OCI-LY1 (cell line): ENCODE measurements at regions not wholly inside any gene's neighbourhood (a gene's known extent, or its start where the extent isn't known, plus 50 kb on each side); places are given as distances from the start of the nearest gene placed in this dataset.
"Not testable (repeated sequence)": the region's sequence is repeated elsewhere in the genome, so short reads cannot be mapped to it uniquely, and the experiment has no call there.

Source experiments
- H2AFZ ChIP-seq: fragments of 200-600 bp; sonication (generic), shearing (Covaris generic); 2 replicates; pipeline ENCODE4 v1.6.0; 2014; ENCODE audit warnings: antibody characterized with exemption, mild to moderate bottlenecking, low read length
- H3F3A ChIP-seq: fragments of 200-600 bp; sonication (generic), shearing (Covaris generic); 2 replicates; pipeline ENCODE4 v1.6.0; 2014; ENCODE audit warnings: mild to moderate bottlenecking, antibody characterized with exemption, low read length, moderate library complexity; ENCODE audit not compliant: insufficient read depth
- H3K27ac ChIP-seq: fragments of 200-600 bp; sonication (generic); 2 replicates; pipeline ENCODE4 v1.5.1; 2014; ENCODE audit warnings: low read length, mixed run types, mild to moderate bottlenecking, low read depth; ENCODE audit not compliant: poor library complexity, severe bottlenecking
- H3K27me3 ChIP-seq: fragments of 200-600 bp; sonication (generic); 2 replicates; pipeline ENCODE4 v1.6.0; 2014; ENCODE audit warnings: antibody characterized with exemption, mild to moderate bottlenecking, low read length, moderate library complexity; ENCODE audit not compliant: insufficient read depth
- H3K36me3 ChIP-seq: fragments of 200-600 bp; sonication (generic); 2 replicates; pipeline ENCODE4 v1.6.1; 2014; ENCODE audit warnings: mild to moderate bottlenecking, antibody characterized with exemption, low read length, moderate library complexity, mixed read lengths; ENCODE audit not compliant: insufficient read depth
- H3K4me1 ChIP-seq: fragments of 200-600 bp; sonication (generic); 2 replicates; pipeline ENCODE4 v1.5.1; 2014; ENCODE audit warnings: mild to moderate bottlenecking, low read length, moderate library complexity; ENCODE audit not compliant: insufficient read depth, severe bottlenecking
- H3K4me2 ChIP-seq: fragments of 200-600 bp; sonication (generic), shearing (Covaris generic); 2 replicates; pipeline ENCODE4 v1.6.1; 2014; ENCODE audit warnings: low read length
- H3K4me3 ChIP-seq: fragments of 200-600 bp; sonication (generic); 2 replicates; pipeline ENCODE4 v1.5.1; 2014; ENCODE audit warnings: low read length, low read depth, mild to moderate bottlenecking, mixed read lengths; ENCODE audit not compliant: poor library complexity, severe bottlenecking
- H3K79me2 ChIP-seq: fragments of 200-600 bp; shearing (Covaris generic); 2 replicates; pipeline ENCODE4 v1.6.1; 2016; ENCODE audit warnings: mixed run types, low read length, mixed read lengths; ENCODE audit not compliant: insufficient read depth
- H3K9ac ChIP-seq: fragments of 200-600 bp; sonication (generic), shearing (Covaris generic); 2 replicates; pipeline ENCODE4 v1.6.1; 2014; ENCODE audit warnings: mild to moderate bottlenecking, low read length, mixed read lengths
- H3K9me2 ChIP-seq: fragments of 200-600 bp; sonication (generic), shearing (Covaris generic); 2 replicates; pipeline ENCODE4 v1.6.1; 2014; ENCODE audit warnings: low read depth, mild to moderate bottlenecking, low read length, mixed read lengths
- H3K9me3 ChIP-seq: fragments of 200-600 bp; shearing (Covaris generic); 2 replicates; pipeline ENCODE4 v1.6.1; 2014; ENCODE audit warnings: low read length, mixed read lengths
- H4K20me1 ChIP-seq: fragments of 200-600 bp; sonication (generic), shearing (Covaris generic); 2 replicates; pipeline ENCODE4 v1.6.0; 2016; ENCODE audit warnings: mild to moderate bottlenecking, low read length; ENCODE audit not compliant: insufficient read depth
- CTCF ChIP-seq: fragments of 200-600 bp; sonication (generic), shearing (Covaris generic); IDR thresholded peaks from 2 replicates; pipeline ENCODE4 v1.5.1; 2017; ENCODE audit warnings: mild to moderate bottlenecking, antibody characterized with exemption, low read length, moderate library complexity, mixed read lengths
- EZH2 ChIP-seq: fragments of 200-600 bp; sonication (generic), shearing (Covaris generic); IDR thresholded peaks from 2 replicates; pipeline ENCODE4 v1.8.0; 2017; ENCODE audit warnings: borderline replicate concordance, mixed run types, mild to moderate bottlenecking, antibody characterized with exemption, low read length, moderate library complexity, mixed read lengths

GRCh38 chr3:90069748-90070147 is 962.3 kb downstream of the EPHA3 start:
- Histone ChIP-seq H3K9me2 (no peaks in the 10 kb centered on the region), H3K9ac (no peak overlapping the region), H3K36me3 (no peaks in the 10 kb centered on the region), H3K9me3 (no peaks in the 10 kb centered on the region), H3F3A (no peaks in the 10 kb centered on the region), H3K79me2 (no peaks in the 10 kb centered on the region), H3K4me3 (no peak overlapping the region), H3K4me1 (no peaks in the 10 kb centered on the region), H3K27me3 (no peaks in the 10 kb centered on the region), H4K20me1 (no peaks in the 10 kb centered on the region), H3K4me2 (no peak overlapping the region), H3K27ac (no peak overlapping the region), H2AFZ (no peak overlapping the region)
- TF ChIP-seq EZH2 = no peak

- Histone ChIP-seq H3K27me3 (no peaks in the 10 kb centered on the region), H3K4me2 (no peak overlapping the region), H3K27ac (no peak overlapping the region), H3K4me1 (no peaks in the 10 kb centered on the region), H3K36me3 (no peaks in the 10 kb centered on the region), H3K9me2 (no peaks in the 10 kb centered on the region), H3K9ac (no peak overlapping the region), H3K79me2 (no peaks in the 10 kb centered on the region), H3K9me3 (no peaks in the 10 kb centered on the region), H4K20me1 (no peaks in the 10 kb centered on the region), H3F3A (no peaks in the 10 kb centered on the region), H3K4me3 (no peak overlapping the region), H2AFZ (no peak overlapping the region)
- TF ChIP-seq CTCF (no peak), EZH2 (no peak)
Measured at GRCh38 chr3:90076136-90076535, 968.7 kb downstream of the EPHA3 start.

GRCh38 chr3:90080988-90081387 is 973.6 kb downstream of the EPHA3 start:
- Histone ChIP-seq H3K27me3 (no peaks in the 10 kb centered on the region), H2AFZ (no peak overlapping the region), H4K20me1 (no peaks in the 10 kb centered on the region), H3K79me2 (no peaks in the 10 kb centered on the region), H3K27ac (no peak overlapping the region), H3K36me3 (no peaks in the 10 kb centered on the region), H3K4me3 (no peak overlapping the region), H3K9me2 (no peaks in the 10 kb centered on the region), H3K4me1 (no peaks in the 10 kb centered on the region), H3K9ac (no peak overlapping the region), H3K9me3 (no peaks in the 10 kb centered on the region), H3F3A (no peaks in the 10 kb centered on the region), H3K4me2 (no peak overlapping the region)
- TF ChIP-seq EZH2 = no peak
- TF ChIP-seq CTCF = no peak

GRCh38 chr3:90086297-90086696 is 978.9 kb downstream of the EPHA3 start:
- H4K20me1 ChIP-seq, H3K79me2 ChIP-seq, H3K4me2 ChIP-seq, H3K9ac ChIP-seq, H3K27me3 ChIP-seq, H3K4me3 ChIP-seq, H3F3A ChIP-seq, H3K36me3 ChIP-seq, H2AFZ ChIP-seq, H3K4me1 ChIP-seq, H3K9me2 ChIP-seq, H3K9me3 ChIP-seq, H3K27ac ChIP-seq: not testable (repeated sequence)
